Nephron (organoid): ENCODE measurements at regions not wholly inside any gene's neighbourhood (a gene's known extent, or its start where the extent isn't known, plus 50 kb on each side); places are given as distances from the start of the nearest gene placed in this dataset.

Experiments used
- H3K27ac Mint-ChIP-seq, 3 experiments: 2 replicates each; pipeline ENCODE4 v1.8.0; 2020; ENCODE audit warnings: mixed read lengths in 3 of 3, mild to moderate bottlenecking in 2 of 3, moderate library complexity in 1 of 3
- H3K27me3 Mint-ChIP-seq: 2 replicates; pipeline ENCODE4 v1.8.0; 2021; ENCODE audit warnings: low read depth, mild to moderate bottlenecking, moderate library complexity, mixed read lengths
- H3K36me3 Mint-ChIP-seq: 2 replicates; pipeline ENCODE4 v1.8.0; 2020; ENCODE audit warnings: low read depth, mixed read lengths
- H3K4me1 Mint-ChIP-seq: 2 replicates; pipeline ENCODE4 v1.8.0; 2020; ENCODE audit warnings: mixed read lengths
- H3K4me3 Mint-ChIP-seq, 3 experiments: 2 replicates each; pipeline ENCODE4 v1.8.0; 2020; ENCODE audit warnings: mild to moderate bottlenecking in 3 of 3, mixed read lengths in 3 of 3, moderate library complexity in 2 of 3
- H3K9me3 Mint-ChIP-seq: 2 replicates; pipeline ENCODE4 v1.8.0; 2020; ENCODE audit warnings: mixed read lengths
- CTCF ChIP-seq, 3 experiments: fragments of 200-600 bp; sonication (generic); IDR thresholded peaks; one replicate each; pipeline ENCODE4 v1.5.0; 2021; ENCODE audit warnings: antibody characterized with exemption in 3 of 3; ENCODE audit not compliant: unreplicated experiment in 3 of 3

- Mint-ChIP-seq H3K4me3 (no peak overlapping the region), H3K9me3 (no peaks in the 10 kb centered on the region), H3K27ac (no peak overlapping the region), H3K36me3 (no peaks in the 10 kb centered on the region), H3K4me1 (peaks cover 28% of the 10 kb centered on the region), H3K27me3 (peaks cover 19% of the 10 kb centered on the region)
- TF ChIP-seq CTCF (IDR thresholded peaks at IDR 0.05; ENCODE audit: unreplicated experiment in 3 of 3), result no peak
Observed at GRCh38 chr6:108738684-108739416, 109.4 kb upstream of the ARMC2 start.

GRCh38 chr6:108739496-108740330 is 108.5 kb upstream of the ARMC2 start:
- Mint-ChIP-seq H3K4me3 (no peak overlapping the region), H3K27me3 (peaks cover 13% of the 10 kb centered on the region), H3K9me3 (no peaks in the 10 kb centered on the region), H3K27ac (no peak overlapping the region), H3K36me3 (no peaks in the 10 kb centered on the region), H3K4me1 (peaks cover 37% of the 10 kb centered on the region)
- no peak for TF ChIP-seq CTCF (IDR thresholded peaks at IDR 0.05; ENCODE audit: unreplicated experiment in 3 of 3)

- Mint-ChIP-seq H3K36me3 (no peaks in the 10 kb centered on the region), H3K27me3 (peaks cover 16% of the 10 kb centered on the region), H3K4me1 (peaks cover 47% of the 10 kb centered on the region), H3K4me3 (no peak overlapping the region), H3K27ac (peak overlapping the region in 2 of 3 experiments; percentile 2 to 6), H3K9me3 (no peaks in the 10 kb centered on the region)
- no peak for TF ChIP-seq CTCF (IDR thresholded peaks at IDR 0.05; ENCODE audit: unreplicated experiment in 3 of 3)
Observed at GRCh38 chr6:108741331-108741989, 106.8 kb upstream of the ARMC2 start.

- Mint-ChIP-seq H3K27me3 (peaks cover 12% of the 10 kb centered on the region), H3K9me3 (no peaks in the 10 kb centered on the region), H3K4me1 (peaks cover 52% of the 10 kb centered on the region), H3K27ac (no peak overlapping the region), H3K4me3 (no peak overlapping the region), H3K36me3 (no peaks in the 10 kb centered on the region)
- TF ChIP-seq CTCF (IDR thresholded peaks at IDR 0.05; ENCODE audit: unreplicated experiment in 3 of 3), result no peak
Observed at GRCh38 chr6:108742041-108742440, 106.2 kb upstream of the ARMC2 start.

- peak overlapping the region in 1 of 3 experiments; percentile 11 for H3K4me3 Mint-ChIP-seq
- peaks cover 8% of the 10 kb centered on the region for H3K27me3 Mint-ChIP-seq
- no peak for TF ChIP-seq CTCF (IDR thresholded peaks at IDR 0.05; ENCODE audit: unreplicated experiment in 3 of 3)
- H3K36me3 Mint-ChIP-seq, result no peaks in the 10 kb centered on the region
- peaks cover 49% of the 10 kb centered on the region for H3K4me1 Mint-ChIP-seq
- no peaks in the 10 kb centered on the region for H3K9me3 Mint-ChIP-seq
- H3K27ac Mint-ChIP-seq, result peak overlapping the region; percentile 68 to 86 (median 78)
Observed at GRCh38 chr6:108744244-108744972, 103.8 kb upstream of the ARMC2 start.
